Stomach (tissue), 4 donors: ENCODE measurements at regions not wholly inside any gene's neighbourhood (a gene's known extent, or its start where the extent isn't known, plus 50 kb on each side); places are given as distances from the start of the nearest gene placed in this dataset.

Experiments used
- CTCF ChIP-seq, 7 experiments: fragments of 450-650 bp in 4 of 7; fragments of 200-600 bp in 3 of 7; sonication (generic) in 3 of 7; IDR thresholded peaks; one replicate each; pipeline ENCODE4 v1.5.1; 2016 to 2019; ENCODE audit warnings: antibody characterized with exemption in 7 of 7, control low read depth in 2 of 7, mild to moderate bottlenecking in 1 of 7
- EP300 ChIP-seq: sonication (generic); formaldehyde crosslinking; IDR thresholded peaks from one replicate; pipeline ENCODE4 v1.6.1; 2017; ENCODE audit warnings: antibody characterized with exemption
- POLR2A ChIP-seq, 4 donors: fragments of 450-650 bp; IDR thresholded peaks; one replicate each; pipeline ENCODE4 v1.6.1; 2016; ENCODE audit warnings: antibody characterized with exemption in 4 of 4, control low read depth in 2 of 4, mild to moderate bottlenecking in 1 of 4, moderate library complexity in 1 of 4
- POLR2AphosphoS5 ChIP-seq, 3 donors: sonication (generic); formaldehyde crosslinking; IDR thresholded peaks; one replicate each; pipeline ENCODE4 v1.6.1; 2016; ENCODE audit warnings: antibody characterized with exemption in 3 of 3

GRCh38 chr1:17927952-17928351 lies 172.8 kb downstream of the ACTL8 start:
- TF ChIP-seq CTCF (IDR thresholded peaks at IDR 0.05) (no peak), POLR2A (IDR thresholded peaks at IDR 0.05) (no peak), POLR2AphosphoS5 (IDR thresholded peaks at IDR 0.05) (no peak), EP300 (no peak)
